Epithelial cell of esophagus (primary cell): ENCODE measurements at regions not wholly inside any gene's neighbourhood (a gene's known extent, or its start where the extent isn't known, plus 50 kb on each side); places are given as distances from the start of the nearest gene placed in this dataset.

Experiments
- DNase-seq: peaks from one replicate; pipeline ENCODE4 v3.0.0; 2010; ENCODE audit warnings: low read depth
- H3K4me3 ChIP-seq: 2 replicates; pipeline ENCODE4 v1.5.1; 2011; ENCODE audit warnings: mild to moderate bottlenecking, low read length, control low read depth
- CTCF ChIP-seq: IDR thresholded peaks from 2 replicates; pipeline ENCODE4 v1.5.1; 2011; ENCODE audit warnings: low read depth, mild to moderate bottlenecking, low read length, control low read depth, inconsistent platforms; ENCODE audit not compliant: insufficient read depth; ENCODE audit errors: missing control alignments

DNA sequence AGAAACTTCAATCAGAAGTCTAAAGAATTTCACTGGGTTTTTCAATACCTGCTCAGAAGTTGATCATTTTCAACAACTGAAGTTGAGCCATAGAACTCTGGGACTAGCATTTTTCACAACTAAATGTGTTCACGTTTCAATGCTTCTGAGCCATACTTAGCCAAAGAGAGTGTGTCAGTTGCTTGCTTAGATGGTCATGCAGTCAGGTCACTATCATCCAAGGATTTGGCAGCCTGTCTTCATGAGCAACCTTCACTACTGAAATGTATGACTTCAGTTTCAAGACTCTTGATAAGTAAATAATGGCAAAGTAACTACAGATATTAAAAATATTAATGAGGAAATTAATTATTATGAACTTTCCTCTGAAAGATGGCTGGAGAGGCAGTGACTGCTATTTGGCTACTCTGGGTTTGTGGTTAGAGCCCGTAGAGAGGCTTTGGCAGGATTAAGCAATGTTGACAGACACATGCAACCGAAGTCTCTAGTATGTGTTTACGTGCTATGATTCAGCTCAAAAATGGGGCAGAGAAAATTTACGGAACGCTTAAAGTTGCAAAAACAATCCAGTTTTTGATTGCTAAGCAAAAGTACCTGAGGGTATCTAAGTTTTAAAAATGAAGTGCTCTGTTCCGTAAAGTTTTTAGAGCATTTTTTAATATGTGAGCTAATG is 133.8 kb downstream of the GMNC start:
- no peak overlapping the region for H3K4me3 ChIP-seq
- no peak for TF ChIP-seq CTCF
- peak; percentile 75 for DNase-seq

GRCh38 chr3:190722181-190722905 is 140.2 kb downstream of the GMNC start:
- TF ChIP-seq CTCF: no peak
- H3K4me3 ChIP-seq: no peak overlapping the region
- no peak for DNase-seq

- TF ChIP-seq CTCF: no peak
These were observed 141.2 kb downstream of the GMNC start for GRCh38 chr3:190721330-190721729.

DNA sequence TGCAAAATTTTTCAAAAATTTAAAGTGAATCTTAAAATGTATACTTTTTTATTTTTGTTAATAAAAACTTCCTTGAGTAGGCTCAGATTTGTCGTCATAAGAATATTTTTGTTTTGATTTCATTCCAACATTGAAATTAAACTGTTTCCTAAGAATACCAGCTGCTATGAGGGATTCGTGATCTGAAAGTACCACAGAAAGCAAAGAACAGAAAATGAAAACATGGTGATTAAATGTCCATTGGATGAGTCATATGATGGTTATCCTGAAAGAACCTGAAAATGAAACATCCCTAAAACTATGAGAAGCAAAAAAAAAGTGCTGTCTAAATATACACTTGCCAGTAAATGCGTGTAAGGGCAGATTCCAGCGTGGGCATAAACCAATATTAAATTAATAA is 143.8 kb downstream of the GMNC start:
- no peak overlapping the region for H3K4me3 ChIP-seq
- no peak for TF ChIP-seq CTCF
- DNase-seq: peak; percentile 47

More at GRCh38 chr3:190721330-190721729, 141.2 kb downstream of the GMNC start:
- DNase-seq: peak; percentile 40
- no peak overlapping the region for H3K4me3 ChIP-seq

GRCh38 chr3:190718097-190718496 is 144.4 kb downstream of the GMNC start:
- TF ChIP-seq CTCF: no peak
- DNase-seq: no peak
- H3K4me3 ChIP-seq: no peak overlapping the region

GRCh38 chr3:190716961-190717360 is 145.5 kb downstream of the GMNC start:
- DNase-seq: no peak
- no peak for TF ChIP-seq CTCF
- no peak overlapping the region for H3K4me3 ChIP-seq

GRCh38 chr3:190716211-190716610 is 146.3 kb downstream of the GMNC start:
- DNase-seq: no peak
- H3K4me3 ChIP-seq: no peak overlapping the region
- no peak for TF ChIP-seq CTCF
